ENCODE measurements at regions not wholly inside any gene's neighbourhood (a gene's known extent, or its start where the extent isn't known, plus 50 kb on each side); places are given as distances from the start of the nearest gene placed in this dataset.
"Not testable (repeated sequence)": the region's sequence is repeated elsewhere in the genome, so short reads cannot be mapped to it uniquely, and the experiment has no call there.

GRCh38 chr3:171548917-171549316, 88.7 kb upstream of the TNIK start:
- DNase-seq, result no peak

GRCh38 chr3:171543759-171544300, 83.6 kb upstream of the TNIK start:
- peak; percentile 75 to 91 (median 84) for DNase-seq

DNA sequence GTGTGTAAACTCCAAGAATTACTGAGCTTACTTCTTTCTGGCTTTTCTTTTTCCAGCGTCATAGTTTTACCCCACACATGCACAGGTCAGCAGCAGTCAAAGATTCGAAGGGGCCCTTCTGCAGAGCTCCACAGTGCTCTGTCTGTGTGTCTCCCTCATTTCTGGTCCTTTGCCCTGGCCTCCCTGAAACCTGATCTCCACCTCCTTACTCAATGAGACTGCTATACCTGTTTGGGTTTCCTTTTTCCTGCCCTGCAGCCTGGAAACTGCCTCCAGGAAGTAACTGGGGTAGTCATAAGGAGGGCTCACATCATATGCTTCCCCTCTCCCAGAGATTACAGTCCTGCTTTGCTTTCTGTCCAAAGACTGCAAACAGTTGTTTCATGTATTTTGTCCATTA, 82.8 kb upstream of the TNIK start:
- DNase-seq, result no peak

GRCh38 chr3:171541647-171542046, 81.4 kb upstream of the TNIK start:
- DNase-seq, result no peak

DNA sequence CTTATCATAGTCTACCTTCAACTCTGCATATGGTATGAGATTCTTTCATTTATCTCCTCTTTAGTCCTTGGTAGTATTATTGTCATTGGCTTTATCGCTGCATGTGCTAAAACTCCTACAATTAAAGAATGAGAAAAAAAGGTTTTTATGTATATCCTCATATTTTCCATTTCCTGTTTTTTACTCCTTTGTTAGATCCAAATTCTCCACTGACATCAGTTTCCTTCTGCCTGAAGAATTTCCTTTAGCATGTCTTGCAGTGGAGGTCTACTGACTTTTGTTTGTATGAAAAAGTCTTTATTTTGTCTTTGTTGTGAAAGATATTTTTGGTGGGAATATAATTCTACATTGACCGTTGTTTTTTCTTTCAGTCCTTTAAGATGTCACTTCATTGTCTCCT, 81.0 kb upstream of the TNIK start:
- DNase-seq, result peak in 1 of 4 experiments; percentile 19

DNA sequence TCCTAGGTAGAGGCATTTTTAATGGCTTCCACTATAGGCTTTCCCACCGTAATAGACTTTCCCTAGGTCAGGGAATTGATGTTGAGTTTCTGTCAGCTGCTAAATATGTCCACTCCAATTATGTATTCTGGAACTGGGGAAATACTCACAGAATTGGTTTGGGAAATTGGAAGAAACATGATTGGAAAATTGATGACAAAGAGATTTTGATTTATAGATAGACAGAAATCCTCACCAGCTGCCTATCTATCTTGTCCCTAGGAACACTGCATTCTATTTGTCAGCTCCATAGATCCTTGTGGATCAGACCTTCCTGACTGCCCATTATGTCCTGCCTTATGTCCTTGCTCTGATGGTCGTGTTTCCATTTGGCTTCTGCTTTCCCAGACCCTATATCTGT, 75.6 kb upstream of the TNIK start:
- no peak for DNase-seq

DNA sequence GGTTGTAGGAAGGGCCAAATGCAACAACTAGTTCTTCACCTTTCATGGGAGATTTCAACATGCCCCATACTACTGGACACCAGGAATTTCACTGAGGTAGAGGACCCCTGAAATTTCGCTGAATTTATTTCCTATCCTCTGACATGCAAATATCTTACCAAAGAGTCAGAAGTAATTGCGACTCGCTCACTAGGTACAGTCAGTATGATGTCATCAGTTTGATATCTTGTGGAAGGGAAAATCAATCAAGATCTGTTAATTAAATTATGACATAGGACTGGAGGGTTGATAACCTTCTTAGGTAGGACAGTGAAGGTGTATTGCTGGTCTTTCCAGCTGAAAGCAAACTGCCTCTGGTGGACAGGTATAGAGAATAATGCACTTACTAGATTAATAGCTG, 74.9 kb upstream of the TNIK start:
- DNase-seq, result no peak

- no peak for DNase-seq
Measured at GRCh38 chr3:171533702-171534101, 73.5 kb upstream of the TNIK start.

- no peak for DNase-seq
Measured at GRCh38 chr3:171532294-171532693, 72.1 kb upstream of the TNIK start.

GRCh38 chr3:171531716-171532115, 71.5 kb upstream of the TNIK start:
- peak in 1 of 4 experiments; percentile 21 for DNase-seq

- DNase-seq, result no peak
Measured at GRCh38 chr3:171528102-171528501, 67.9 kb upstream of the TNIK start.

GRCh38 chr3:171526869-171527268, 66.7 kb upstream of the TNIK start:
- DNase-seq, result no peak

DNA sequence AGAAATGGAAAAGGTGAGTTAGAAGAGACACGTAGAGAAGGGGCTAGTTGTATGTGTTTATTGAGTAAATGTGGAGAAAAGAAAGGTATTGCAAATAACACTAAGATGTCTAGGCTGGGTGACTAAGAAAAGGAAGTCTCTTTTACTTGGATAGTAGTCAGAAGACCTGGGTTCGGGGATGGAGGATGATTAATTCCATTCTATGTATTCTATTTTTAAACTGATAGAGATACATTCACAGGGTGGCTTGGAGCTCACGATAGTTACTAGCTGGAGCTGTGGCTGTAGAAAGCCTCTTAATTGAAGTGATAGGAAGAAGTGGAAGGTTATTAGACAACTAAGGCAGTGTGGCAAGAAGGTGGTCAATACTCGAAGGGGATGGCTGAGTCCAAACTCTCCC, 65.9 kb upstream of the TNIK start:
- DNase-seq, result no peak

- DNase-seq, result no peak
Measured at GRCh38 chr3:171525437-171525836, 65.2 kb upstream of the TNIK start.

DNA sequence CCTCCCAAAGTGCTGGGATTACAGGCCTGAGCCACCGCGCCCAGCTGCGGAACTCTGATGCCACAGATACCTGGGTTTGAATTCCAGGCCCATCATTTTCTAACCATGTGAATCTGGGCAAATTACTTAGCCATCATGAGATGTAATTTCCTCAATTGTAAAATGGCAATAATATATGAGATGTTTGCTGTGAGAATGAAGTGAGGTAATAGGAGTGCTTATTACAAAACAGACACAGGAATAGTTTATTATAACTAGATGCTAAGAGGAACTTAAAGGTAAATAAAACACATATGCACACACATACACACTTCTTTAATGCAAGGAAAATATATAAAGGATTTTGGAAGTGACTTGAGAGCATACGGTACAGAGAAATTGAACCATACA, 64.7 kb upstream of the TNIK start:
- peak in 2 of 4 experiments; percentile 48 to 52 for DNase-seq

- DNase-seq, result peak; percentile 58 to 80 (median 74)
Measured at GRCh38 chr3:171522651-171523050, 62.4 kb upstream of the TNIK start.

- DNase-seq, result not testable (repeated sequence)
Measured at GRCh38 chr3:171519423-171519822, 59.2 kb upstream of the TNIK start.

- no peak for DNase-seq
Measured at GRCh38 chr3:171516765-171517164, 56.6 kb upstream of the TNIK start.

- DNase-seq, result peak in 2 of 4 experiments; percentile 28 to 36
Measured at GRCh38 chr3:171514466-171514865, 54.3 kb upstream of the TNIK start.

DNA sequence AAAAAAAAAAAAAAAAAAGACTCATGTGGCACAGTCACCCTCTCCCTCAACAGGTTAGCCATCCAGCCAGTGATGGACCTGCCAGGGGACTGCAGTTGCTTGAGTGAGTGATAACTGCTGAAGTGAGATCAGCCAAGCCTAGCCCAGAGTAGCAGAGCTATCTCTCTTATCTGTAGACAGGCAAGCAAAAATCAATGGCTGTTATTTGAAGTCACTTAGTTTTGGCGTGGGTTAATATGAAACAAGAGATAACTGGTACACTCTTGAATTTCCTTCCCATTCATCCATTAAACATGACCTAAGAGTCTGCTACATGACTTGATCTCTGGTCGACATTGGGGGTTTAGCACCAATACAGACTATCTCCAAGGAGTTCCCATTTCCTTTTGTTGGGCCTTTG, 51.2 kb upstream of the TNIK start:
- DNase-seq, result no peak
